Stomach (tissue), 4 donors: ENCODE measurements at regions not wholly inside any gene's neighbourhood (a gene's known extent, or its start where the extent isn't known, plus 50 kb on each side); places are given as distances from the start of the nearest gene placed in this dataset.

ENCODE experiments used
- EP300 ChIP-seq: sonication (generic); formaldehyde crosslinking; IDR thresholded peaks from one replicate; pipeline ENCODE4 v1.6.1; 2017; ENCODE audit warnings: antibody characterized with exemption
- POLR2A ChIP-seq, 4 donors: fragments of 450-650 bp; IDR thresholded peaks; one replicate each; pipeline ENCODE4 v1.6.1; 2016; ENCODE audit warnings: antibody characterized with exemption in 4 of 4, control low read depth in 2 of 4, mild to moderate bottlenecking in 1 of 4, moderate library complexity in 1 of 4
- POLR2AphosphoS5 ChIP-seq, 3 donors: sonication (generic); formaldehyde crosslinking; IDR thresholded peaks; one replicate each; pipeline ENCODE4 v1.6.1; 2016; ENCODE audit warnings: antibody characterized with exemption in 3 of 3
- TF ChIP-seq, protein P1 (sequence below), 7 experiments: fragments of 450-650 bp in 4 of 7; fragments of 200-600 bp in 3 of 7; sonication (generic) in 3 of 7; IDR thresholded peaks; one replicate each; pipeline ENCODE4 v1.5.1; 2016 to 2019; ENCODE audit warnings: antibody characterized with exemption in 7 of 7, control low read depth in 2 of 7, mild to moderate bottlenecking in 1 of 7

- TF ChIP-seq, protein P1, sequence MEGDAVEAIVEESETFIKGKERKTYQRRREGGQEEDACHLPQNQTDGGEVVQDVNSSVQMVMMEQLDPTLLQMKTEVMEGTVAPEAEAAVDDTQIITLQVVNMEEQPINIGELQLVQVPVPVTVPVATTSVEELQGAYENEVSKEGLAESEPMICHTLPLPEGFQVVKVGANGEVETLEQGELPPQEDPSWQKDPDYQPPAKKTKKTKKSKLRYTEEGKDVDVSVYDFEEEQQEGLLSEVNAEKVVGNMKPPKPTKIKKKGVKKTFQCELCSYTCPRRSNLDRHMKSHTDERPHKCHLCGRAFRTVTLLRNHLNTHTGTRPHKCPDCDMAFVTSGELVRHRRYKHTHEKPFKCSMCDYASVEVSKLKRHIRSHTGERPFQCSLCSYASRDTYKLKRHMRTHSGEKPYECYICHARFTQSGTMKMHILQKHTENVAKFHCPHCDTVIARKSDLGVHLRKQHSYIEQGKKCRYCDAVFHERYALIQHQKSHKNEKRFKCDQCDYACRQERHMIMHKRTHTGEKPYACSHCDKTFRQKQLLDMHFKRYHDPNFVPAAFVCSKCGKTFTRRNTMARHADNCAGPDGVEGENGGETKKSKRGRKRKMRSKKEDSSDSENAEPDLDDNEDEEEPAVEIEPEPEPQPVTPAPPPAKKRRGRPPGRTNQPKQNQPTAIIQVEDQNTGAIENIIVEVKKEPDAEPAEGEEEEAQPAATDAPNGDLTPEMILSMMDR (IDR thresholded peaks at IDR 0.05) = no peak
- TF ChIP-seq EP300 (no peak), POLR2A (IDR thresholded peaks at IDR 0.05) (no peak), POLR2AphosphoS5 (IDR thresholded peaks at IDR 0.05) (no peak)
These were observed 591.4 kb downstream of the CCDC171 start for GRCh38 chr9:16143947-16144890.
